Aorta (tissue), 5 donors: ENCODE measurements at regions not wholly inside any gene's neighbourhood (a gene's known extent, or its start where the extent isn't known, plus 50 kb on each side); places are given as distances from the start of the nearest gene placed in this dataset.
A peak's percentile ranks its signal among the peaks of the same experiment; 100 is the strongest.

ENCODE experiments used
- ATAC-seq: fragments of 200-7000 bp; cut with Tn5 transposase; one replicate; pipeline ENCODE4 v1.9.1; 2022; ENCODE audit warnings: moderate library complexity; ENCODE audit not compliant: low FRiP score
- DNase-seq, 2 donors: peaks; one replicate each; pipeline ENCODE4 v3.0.0-alpha.2; 2020
- H3K27ac ChIP-seq, 2 donors: one replicate each; pipeline ENCODE4 v1.5.1; 2013; ENCODE audit warnings: low read length in 2 of 2, mild to moderate bottlenecking in 2 of 2, moderate library complexity in 2 of 2, control low read depth in 1 of 2, inconsistent platforms in 1 of 2, low read depth in 1 of 2
- H3K27me3 ChIP-seq, 2 donors: one replicate each; pipeline ENCODE4 v1.6.1; 2013; ENCODE audit warnings: control low read depth in 1 of 2, low read length in 1 of 2, mild to moderate bottlenecking in 1 of 2, moderate library complexity in 1 of 2; ENCODE audit not compliant: insufficient read depth in 2 of 2, control insufficient read depth in 1 of 2
- H3K36me3 ChIP-seq, 2 donors: one replicate each; pipeline ENCODE4 v1.6.1; 2013; ENCODE audit warnings: control low read depth in 1 of 2, low read length in 1 of 2, mild to moderate bottlenecking in 1 of 2; ENCODE audit not compliant: insufficient read depth in 2 of 2, control insufficient read depth in 1 of 2
- H3K4me1 ChIP-seq, 2 donors: one replicate each; pipeline ENCODE4 v1.6.1; 2013; ENCODE audit warnings: low read length in 2 of 2, control low read depth in 1 of 2, mild to moderate bottlenecking in 1 of 2, moderate library complexity in 1 of 2; ENCODE audit not compliant: insufficient read depth in 2 of 2, control insufficient read depth in 1 of 2
- H3K4me3 ChIP-seq, 2 donors: one replicate each; pipeline ENCODE4 v1.5.1; 2013; ENCODE audit warnings: low read length in 2 of 2, control low read depth in 1 of 2, mild to moderate bottlenecking in 1 of 2
- H3K9me3 ChIP-seq: one replicate; pipeline ENCODE4 v1.6.1; 2013; ENCODE audit warnings: mild to moderate bottlenecking, low read length; ENCODE audit not compliant: control insufficient read depth
- WGBS, 2 donors: extraction: QIAGEN DNeasy Blood & Tissue Kit; methylation state at CpG; one replicate each; pipeline ENCODE4 v1.1.7; 2013; 5-methylcytosine and 5-hydroxymethylcytosine counted together
- intact Hi-C, 2 donors: fragments of 100-400 bp; cut with DNase I; formaldehyde crosslinking; loops; one replicate each; pipeline versions ENCODE4 v1.14.2 to v1.15.0; 2022
- donor health status: healthy with polysubstance abuse.
- donor health status: Bipolar disorder and iron deficiency.
- donor health status: DM: no; HTN: no; CAD: no.
- donor health status: DM: no; HTN: no; CAD: no.
- donor health status: DM: yes; HTN: yes; CAD: no.

DNA sequence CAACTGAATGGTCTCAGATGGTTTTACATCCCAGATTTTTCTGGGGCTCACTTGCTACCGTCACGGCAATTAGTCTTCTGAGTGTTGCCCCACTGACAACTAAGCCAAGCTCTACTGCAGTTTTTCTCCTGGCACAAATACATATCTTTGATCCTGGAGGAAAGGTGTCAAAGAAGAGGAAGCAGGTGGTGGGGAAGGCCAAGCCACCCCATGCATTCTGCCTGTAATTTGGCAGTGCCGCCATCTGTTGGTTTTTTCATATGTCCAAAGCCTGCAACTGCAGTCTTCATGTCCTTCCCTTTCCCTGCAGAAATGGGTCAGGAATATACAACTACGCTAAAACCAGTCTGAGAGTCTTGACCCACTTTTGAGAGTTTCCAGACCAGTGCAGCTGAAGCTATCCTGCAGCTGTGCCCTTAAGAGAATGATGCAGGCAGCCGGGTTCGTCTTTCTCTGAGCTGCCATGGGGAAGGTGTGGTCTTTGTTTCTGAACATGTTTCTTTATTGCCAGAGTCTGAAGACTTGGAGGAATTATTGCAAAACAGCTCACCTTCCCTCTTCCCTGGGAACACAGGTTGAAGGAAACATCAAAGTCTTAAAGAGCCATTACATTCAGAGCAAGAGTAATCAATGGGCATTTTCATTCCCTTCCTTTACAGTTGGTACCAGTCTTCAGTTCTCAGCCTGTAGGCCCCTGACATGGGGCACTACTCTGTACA, 71.8 kb upstream of the ATL2 start:
- Histone ChIP-seq H3K36me3 (no peaks in the 10 kb centered on the region), H3K27me3 (no peaks in the 10 kb centered on the region), H3K27ac (no peak overlapping the region), H3K4me1 (no peaks in the 10 kb centered on the region), H3K9me3 (no peaks in the 10 kb centered on the region), H3K4me3 (no peak overlapping the region)
- 95 to 96% methylated on average over 6 of the region's 6 CpGs for WGBS, 2 donors
- no peak for ATAC-seq
- DNase-seq: no peak
- intact Hi-C loops: loop anchor here in 1 of 2 donors (10.0 kb wide), 1 partner anchor 54 kb away; no protein-coding TSS in a partner anchor

DNA sequence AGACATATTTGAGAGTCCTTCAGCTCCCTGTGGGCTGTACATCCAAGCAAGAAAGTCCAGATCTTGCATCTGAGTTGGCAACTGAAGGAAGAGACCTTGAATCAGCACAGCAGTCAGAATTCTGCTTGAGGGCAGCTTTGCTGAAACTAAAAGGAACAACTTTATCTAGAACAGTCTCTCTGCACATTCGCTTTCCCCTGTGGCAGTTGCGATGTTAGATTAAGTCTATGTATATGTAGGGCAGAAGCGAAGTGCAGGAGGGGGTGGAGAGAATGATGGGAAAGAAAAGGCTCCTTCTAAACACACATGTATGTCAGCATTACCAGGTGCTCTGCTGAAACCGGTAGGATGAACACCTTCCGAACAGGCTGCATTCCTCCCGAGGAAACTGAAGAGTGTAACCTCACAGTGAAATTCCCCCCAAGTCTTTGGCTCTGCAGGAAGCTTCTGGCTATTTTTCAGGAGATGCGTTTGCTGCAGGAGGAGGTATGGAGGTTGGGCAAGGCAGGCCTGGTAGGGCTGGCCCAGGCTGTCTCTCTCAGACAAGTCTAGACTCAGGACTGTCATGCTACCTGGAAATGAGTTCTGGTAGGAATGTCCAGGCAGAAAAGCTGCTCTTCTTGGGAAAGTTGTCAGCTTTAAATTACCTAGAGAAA, 70.0 kb upstream of the ATL2 start:
- Histone ChIP-seq H3K4me1 (peaks cover 1 to 3% of the 10 kb centered on the region in 2 donors), H3K36me3 (no peaks in the 10 kb centered on the region), H3K27ac (no peak overlapping the region), H3K9me3 (no peaks in the 10 kb centered on the region), H3K27me3 (no peaks in the 10 kb centered on the region), H3K4me3 (no peak overlapping the region)
- intact Hi-C loops: loop anchor here in 1 of 2 donors (10.0 kb wide), 1 partner anchor 52 kb away; no protein-coding TSS in a partner anchor
- DNase-seq: no peak
- 84 to 87% methylated on average over 7 of the region's 7 CpGs for WGBS, 2 donors
- no peak for ATAC-seq

- ATAC-seq (no peak), DNase-seq (no peak)
- no peaks in the 10 kb centered on the region for H3K27me3 ChIP-seq
- H3K27ac ChIP-seq: no peak overlapping the region
- WGBS, 2 donors: 78% methylated on average over 7 of the region's 7 CpGs
- no peaks in the 10 kb centered on the region for H3K9me3 ChIP-seq
- intact Hi-C loops: loop anchor here in 1 of 2 donors (10.0 kb wide), 1 partner anchor 52 kb away; no protein-coding TSS in a partner anchor
- no peak overlapping the region for H3K4me3 ChIP-seq
- no peaks in the 10 kb centered on the region for H3K36me3 ChIP-seq
- peaks cover 1 to 3% of the 10 kb centered on the region in 2 donors for H3K4me1 ChIP-seq
Measured at GRCh38 chr2:38446418-38446817, 69.3 kb upstream of the ATL2 start.

DNA sequence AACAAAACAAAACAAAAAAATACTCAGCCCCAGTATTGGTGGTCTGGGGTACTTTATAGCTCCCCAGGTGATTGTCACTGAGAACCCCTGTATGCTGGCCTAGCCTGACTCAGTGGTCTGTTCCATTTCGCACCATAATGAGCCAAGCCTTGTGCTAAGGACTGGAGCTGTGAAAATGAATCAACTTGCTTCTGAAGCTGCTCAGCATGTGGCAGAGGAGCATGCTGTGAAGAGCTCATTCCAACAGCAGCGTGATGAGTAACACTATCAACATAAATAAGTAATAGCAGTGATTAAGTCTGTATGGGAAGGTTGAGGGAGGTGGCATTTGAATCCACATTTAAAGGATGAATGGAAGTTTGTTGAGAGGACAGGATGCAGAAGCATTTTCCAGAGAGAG, 67.2 kb upstream of the ATL2 start:
- Histone ChIP-seq H3K36me3 (no peaks in the 10 kb centered on the region), H3K4me1 (peaks cover 1 to 3% of the 10 kb centered on the region in 2 donors), H3K9me3 (no peaks in the 10 kb centered on the region), H3K27ac (no peak overlapping the region), H3K27me3 (peaks cover 0 to under 1% of the 10 kb centered on the region in 2 donors), H3K4me3 (no peak overlapping the region)
- WGBS, 2 donors: 92 to 96% methylated on average over 2 of the region's 2 CpGs
- ATAC-seq (no peak), DNase-seq (no peak)
- intact Hi-C loops: loop anchor here in 1 of 2 donors (10.0 kb wide), 1 partner anchor 49 kb away; no protein-coding TSS in a partner anchor

DNA sequence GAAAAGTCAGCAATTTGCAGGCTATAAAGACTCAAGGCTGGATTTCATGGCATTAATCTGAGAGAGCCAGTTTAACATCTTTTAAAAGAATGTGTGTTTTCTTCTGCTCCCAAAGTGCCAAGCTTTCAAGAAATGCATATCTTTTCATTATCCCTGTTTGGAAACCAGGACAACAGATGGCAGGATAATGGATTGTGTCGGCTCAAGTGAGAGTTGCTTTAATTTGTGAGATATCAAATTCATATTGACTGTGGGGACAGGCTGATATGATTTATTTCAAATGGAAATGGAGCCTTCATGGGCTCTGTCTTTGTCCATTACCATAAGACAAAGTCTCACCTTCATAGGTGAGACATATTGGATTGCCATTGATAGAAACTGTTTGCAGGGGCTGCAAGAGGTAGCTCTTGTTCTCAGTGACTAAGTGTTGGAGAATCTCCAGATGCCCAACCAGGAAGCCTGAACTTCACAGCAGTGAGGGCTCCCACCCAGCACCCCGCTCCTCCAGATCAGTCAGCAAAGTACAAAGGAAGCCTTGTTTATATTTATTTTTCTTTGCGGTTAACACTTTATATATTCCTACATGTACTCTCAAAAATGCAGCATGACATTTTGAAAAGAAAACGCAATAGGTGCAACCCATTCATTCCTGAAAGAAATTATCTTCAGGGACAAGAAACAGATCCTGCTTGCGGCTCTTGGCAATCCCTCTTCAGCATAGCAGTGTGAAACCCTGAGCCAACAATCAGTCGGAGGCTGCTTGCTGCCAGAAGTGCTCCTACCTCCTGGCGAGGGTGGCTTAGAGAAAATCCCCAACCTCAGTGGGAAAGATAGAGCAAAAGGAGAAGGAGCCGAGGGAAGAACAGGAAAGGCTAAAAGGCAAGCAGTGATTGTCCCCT, 65.8 kb upstream of the ATL2 start:
- DNase-seq (no peak), ATAC-seq (peak; percentile 24)
- Histone ChIP-seq H3K27me3 (peaks cover 0 to 1% of the 10 kb centered on the region in 2 donors), H3K27ac (no peak overlapping the region), H3K9me3 (no peaks in the 10 kb centered on the region), H3K4me3 (no peak overlapping the region), H3K36me3 (no peaks in the 10 kb centered on the region), H3K4me1 (peaks cover 1 to 3% of the 10 kb centered on the region in 2 donors)
- WGBS, 2 donors: 3 to 7% methylated on average over 8 of the region's 8 CpGs
- intact Hi-C loops: loop anchor here in 1 of 2 donors (10.0 kb wide), 1 partner anchor 48 kb away; no protein-coding TSS in a partner anchor

GRCh38 chr2:38441346-38441745, 64.3 kb upstream of the ATL2 start:
- H3K36me3 ChIP-seq: no peaks in the 10 kb centered on the region
- intact Hi-C loops: loop anchor here in 1 of 2 donors (10.0 kb wide), 1 partner anchor 47 kb away; no protein-coding TSS in a partner anchor
- H3K4me1 ChIP-seq: peaks cover 1 to 3% of the 10 kb centered on the region in 2 donors
- no peak for ATAC-seq
- no peak for DNase-seq
- H3K27ac ChIP-seq: no peak overlapping the region
- 81 to 89% methylated on average over 7 of the region's 7 CpGs for WGBS, 2 donors
- H3K4me3 ChIP-seq: no peak overlapping the region
- peaks cover 0 to 1% of the 10 kb centered on the region in 2 donors for H3K27me3 ChIP-seq
- H3K9me3 ChIP-seq: no peaks in the 10 kb centered on the region

DNA sequence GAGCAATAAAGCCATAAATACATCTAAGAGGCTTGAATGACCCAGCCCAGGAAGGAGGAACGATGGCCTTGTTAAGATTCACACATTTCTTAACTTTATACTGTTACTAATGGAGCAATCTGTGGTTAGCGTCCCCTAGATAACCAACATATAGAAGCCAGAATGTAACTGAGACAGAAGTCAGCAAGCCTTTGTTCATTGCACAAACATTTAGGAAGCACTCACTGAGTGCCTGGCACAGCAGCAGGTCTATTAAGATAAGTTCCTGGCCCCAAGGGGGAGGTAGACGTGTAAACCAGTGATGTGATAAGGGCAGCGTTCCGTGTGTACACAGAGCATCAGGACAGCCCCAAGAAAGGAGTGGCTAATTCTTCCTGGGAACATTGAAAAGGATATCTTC, 63.6 kb upstream of the ATL2 start:
- 74 to 77% methylated on average over 5 of the region's 5 CpGs for WGBS, 2 donors
- no peaks in the 10 kb centered on the region for H3K36me3 ChIP-seq
- H3K27ac ChIP-seq: no peak overlapping the region
- peaks cover 1 to 3% of the 10 kb centered on the region in 2 donors for H3K4me1 ChIP-seq
- no peak for ATAC-seq
- H3K27me3 ChIP-seq: peaks cover 0 to 1% of the 10 kb centered on the region in 2 donors
- no peaks in the 10 kb centered on the region for H3K9me3 ChIP-seq
- H3K4me3 ChIP-seq: no peak overlapping the region
- no peak for DNase-seq
- intact Hi-C loops: loop anchor here in 1 of 2 donors (10.0 kb wide), 1 partner anchor 46 kb away; no protein-coding TSS in a partner anchor

DNA sequence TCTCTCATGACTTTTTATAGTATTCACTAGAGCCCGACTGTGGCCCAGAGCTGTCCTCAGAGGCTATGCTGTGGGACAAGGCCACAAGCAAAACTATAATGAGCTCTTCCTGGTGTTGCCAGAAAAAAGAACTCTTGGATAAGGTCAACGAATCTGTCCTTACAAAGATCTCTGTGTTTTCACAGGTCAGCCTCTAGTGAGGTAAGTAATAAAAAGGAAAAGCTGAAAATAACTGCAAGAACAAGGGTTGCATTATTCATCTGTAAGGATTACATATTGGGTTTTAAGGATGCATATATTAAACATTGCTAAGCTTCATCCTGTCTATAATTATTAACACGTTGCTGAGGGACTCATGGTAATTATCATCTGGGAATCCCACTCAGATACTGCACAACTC, 62.8 kb upstream of the ATL2 start:
- H3K9me3 ChIP-seq: no peaks in the 10 kb centered on the region
- 73 to 80% methylated on average over 3 of the region's 3 CpGs for whole genome bisulfite sequencing, 2 donors
- intact Hi-C loops: loop anchor here in 1 of 2 donors (10.0 kb wide), 1 partner anchor 45 kb away; no protein-coding TSS in a partner anchor
- no peak overlapping the region for H3K27ac ChIP-seq
- no peaks in the 10 kb centered on the region for H3K36me3 ChIP-seq
- no peak for DNase-seq
- no peak for ATAC-seq
- H3K4me3 ChIP-seq: no peak overlapping the region
- peaks cover 0 to 1% of the 10 kb centered on the region in 2 donors for H3K27me3 ChIP-seq
- H3K4me1 ChIP-seq: peaks cover 1 to 3% of the 10 kb centered on the region in 2 donors
